Nucleus accumbens (tissue), 56 donors: ENCODE measurements at regions not wholly inside any gene's neighbourhood (a gene's known extent, or its start where the extent isn't known, plus 50 kb on each side); places are given as distances from the start of the nearest gene placed in this dataset.
"Not testable (repeated sequence)": the region's sequence is repeated elsewhere in the genome, so short reads cannot be mapped to it uniquely, and the experiment has no call there.

Experiments
- DNase-seq, 56 donors: peaks; one replicate each; lab custom pipeline; 2025; lab: John Stamatoyannopoulos, UW

GRCh38 chr1:208681878-208682663 is 437.9 kb upstream of the PLXNA2 start:
- no peak for DNase-seq

DNA sequence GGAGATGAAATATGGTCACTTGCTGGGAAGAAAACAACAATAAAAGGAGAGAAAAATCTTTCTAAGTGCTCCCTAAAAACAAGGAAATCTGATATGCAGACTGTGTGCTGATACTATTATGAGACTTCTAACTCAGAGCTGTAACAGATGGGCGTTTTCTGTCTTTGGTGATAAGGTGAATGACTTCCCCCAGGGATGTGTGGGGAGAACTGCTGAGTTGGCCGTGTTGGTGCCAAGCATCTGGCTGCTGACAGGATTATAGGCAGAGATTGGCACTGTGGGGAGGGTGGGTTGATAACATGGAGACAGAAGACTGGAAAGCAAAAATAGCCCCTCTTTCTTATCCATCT is 438.5 kb upstream of the PLXNA2 start:
- no peak for DNase-seq

DNA sequence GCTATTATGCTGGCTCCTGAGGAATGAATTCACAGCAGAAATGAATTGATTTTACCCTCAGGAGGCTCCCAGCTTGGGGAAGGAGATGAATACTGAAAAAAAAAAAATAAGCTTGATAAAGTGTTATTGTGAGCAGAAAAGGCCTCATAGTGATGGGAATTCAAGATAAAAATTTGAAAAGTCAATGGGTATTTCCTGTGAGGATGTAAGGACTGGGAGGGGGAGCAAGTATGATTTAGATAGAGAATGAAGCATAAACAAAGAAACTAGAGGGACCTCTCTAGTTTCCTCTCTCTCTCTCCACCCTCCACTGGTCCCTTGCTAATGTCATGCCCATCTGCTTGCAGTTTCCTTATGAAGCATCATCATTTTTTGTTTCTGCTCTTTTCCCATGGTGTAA is 439.0 kb upstream of the PLXNA2 start:
- no peak for DNase-seq

GRCh38 chr1:208684192-208684591 is 440.0 kb upstream of the PLXNA2 start:
- DNase-seq, result no peak

DNA sequence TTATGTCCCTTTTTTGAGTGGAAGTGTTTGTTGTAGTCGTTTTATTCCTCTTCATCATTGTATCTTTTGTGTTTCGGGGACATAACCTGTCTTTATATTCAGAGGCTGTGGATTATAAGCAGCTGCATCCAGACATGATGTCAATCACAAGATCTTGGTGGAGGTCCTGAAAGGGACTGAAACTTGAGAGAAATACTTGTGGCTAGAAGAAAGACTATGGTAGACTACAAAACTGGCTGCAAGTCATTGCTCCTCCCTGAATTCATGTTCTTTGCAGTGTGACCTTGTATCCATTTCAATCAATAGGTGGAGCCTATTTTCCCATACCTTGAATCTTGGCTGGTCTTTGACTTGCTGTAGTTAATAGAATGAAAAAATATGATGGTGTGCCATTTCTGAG is 442.4 kb upstream of the PLXNA2 start:
- no peak for DNase-seq

DNA sequence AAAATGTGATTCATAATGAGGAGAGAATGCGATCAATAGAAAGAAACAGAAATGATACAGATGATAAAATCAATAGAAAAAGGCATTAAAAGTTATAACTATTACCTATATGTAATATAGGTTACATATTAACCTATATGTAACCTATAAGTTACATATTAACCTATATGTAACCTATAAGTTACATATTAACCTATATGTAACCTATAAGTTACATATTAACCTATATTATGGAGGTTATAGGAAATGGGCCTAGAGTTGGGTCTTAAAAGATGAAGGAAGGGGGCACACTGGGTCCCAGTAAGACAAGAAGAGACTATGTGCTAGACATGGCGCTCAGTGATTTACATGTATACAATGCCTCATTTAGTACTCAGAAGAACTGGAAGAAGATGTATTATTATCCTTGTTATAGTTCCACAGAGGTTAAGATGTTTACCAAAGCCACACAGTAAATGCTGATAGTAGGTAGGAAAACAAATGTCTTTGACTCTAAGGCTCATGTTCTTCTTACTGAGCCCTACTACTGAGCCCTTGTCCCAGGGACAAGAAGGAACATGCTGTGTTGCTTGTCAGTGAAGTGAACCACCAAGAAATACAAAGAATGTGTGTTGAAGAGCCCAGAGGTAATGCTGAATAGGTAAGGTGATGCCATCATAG is 444.6 kb upstream of the PLXNA2 start:
- DNase-seq, result no peak

DNA sequence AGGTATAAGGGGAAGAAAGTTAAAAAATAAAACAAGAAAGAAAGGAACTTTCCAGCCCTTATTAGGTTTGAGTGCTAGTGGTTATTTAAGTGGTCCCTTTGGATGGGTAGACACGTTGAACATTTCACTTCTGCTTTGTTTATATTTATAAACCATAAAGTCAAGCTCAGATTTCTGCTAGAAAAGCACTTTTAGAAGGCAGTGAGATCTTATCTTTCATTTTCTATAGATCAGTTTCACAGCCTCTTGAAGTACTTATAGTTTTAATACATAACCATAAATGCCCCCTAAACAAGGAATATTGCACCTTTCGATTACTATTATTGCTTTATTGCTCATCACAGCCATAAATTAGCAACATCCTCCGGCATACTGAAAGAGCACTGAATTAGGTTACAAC is 446.8 kb upstream of the PLXNA2 start:
- DNase-seq, result no peak

DNA sequence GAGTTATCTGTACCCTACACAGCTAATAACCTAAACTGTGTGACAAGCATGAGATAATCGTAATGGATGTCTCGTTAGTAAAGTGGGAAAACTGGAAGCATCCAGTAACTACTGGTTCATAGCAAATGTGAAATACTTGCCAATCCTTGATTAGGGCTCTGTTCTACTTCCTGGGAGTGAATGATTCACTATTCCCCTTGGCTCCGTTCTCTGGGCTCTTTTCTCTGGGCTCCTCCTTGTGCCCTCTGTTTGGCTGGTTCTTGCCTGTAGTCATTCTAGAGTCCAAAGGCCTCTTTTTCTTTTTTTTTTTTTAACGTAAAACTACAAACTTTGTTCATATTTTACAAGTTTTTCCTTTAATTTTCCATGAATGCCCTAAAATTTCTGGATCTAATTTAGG is 465.8 kb upstream of the PLXNA2 start:
- DNase-seq, result no peak

- no peak for DNase-seq
These were observed 470.1 kb upstream of the PLXNA2 start for GRCh38 chr1:208714323-208714722.

GRCh38 chr1:208717525-208717924 is 473.3 kb upstream of the PLXNA2 start:
- no peak for DNase-seq

DNA sequence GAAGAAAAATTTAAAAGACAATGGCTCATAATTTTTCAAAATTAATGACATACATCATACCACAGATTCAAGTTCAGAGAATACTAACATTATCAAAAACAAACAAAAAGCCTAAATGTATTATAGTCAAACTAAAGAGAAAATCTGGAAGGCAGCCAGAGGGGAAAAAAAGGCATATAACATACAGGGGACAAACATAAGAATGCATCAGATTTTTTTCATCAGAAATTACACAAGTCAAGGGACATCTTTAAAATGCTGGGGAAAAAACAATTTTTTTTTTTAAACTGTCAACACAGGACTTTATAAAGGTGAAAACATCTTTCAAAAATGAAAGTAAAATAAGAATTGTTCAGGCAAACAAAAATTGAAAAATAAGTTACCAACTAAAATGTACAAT is 478.4 kb upstream of the PLXNA2 start:
- no peak for DNase-seq

- DNase-seq, result no peak
These were observed 479.9 kb upstream of the PLXNA2 start for GRCh38 chr1:208724079-208724478.

GRCh38 chr1:208728815-208729214 is 484.6 kb upstream of the PLXNA2 start:
- no peak for DNase-seq

- no peak for DNase-seq
These were observed 488.0 kb upstream of the PLXNA2 start for GRCh38 chr1:208731981-208732821.

GRCh38 chr1:208737161-208737560 is 493.0 kb upstream of the PLXNA2 start:
- DNase-seq, result no peak

- no peak for DNase-seq
These were observed 493.7 kb upstream of the PLXNA2 start for GRCh38 chr1:208737922-208738321.

DNA sequence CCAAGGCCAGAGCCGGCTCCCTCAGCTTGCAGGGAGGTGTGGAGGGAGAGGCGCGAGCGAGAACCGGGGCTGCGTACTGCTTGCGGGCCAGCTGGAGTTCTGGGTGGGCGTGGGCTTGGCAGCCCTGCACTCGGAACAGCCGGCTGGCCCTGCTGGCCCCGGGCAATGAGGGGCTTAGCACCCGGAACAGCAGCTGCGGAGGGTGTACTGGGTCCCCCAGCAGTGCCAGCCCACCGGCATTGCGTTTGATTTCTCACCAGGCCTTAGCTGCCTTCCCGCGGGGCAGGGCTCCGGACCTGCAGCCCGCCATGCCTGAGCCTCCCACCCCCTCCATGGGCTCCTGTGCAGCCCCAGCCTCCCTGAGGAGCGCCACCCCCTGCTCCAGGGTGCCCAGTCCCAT is 495.5 kb upstream of the PLXNA2 start:
- not testable (repeated sequence) for DNase-seq

DNA sequence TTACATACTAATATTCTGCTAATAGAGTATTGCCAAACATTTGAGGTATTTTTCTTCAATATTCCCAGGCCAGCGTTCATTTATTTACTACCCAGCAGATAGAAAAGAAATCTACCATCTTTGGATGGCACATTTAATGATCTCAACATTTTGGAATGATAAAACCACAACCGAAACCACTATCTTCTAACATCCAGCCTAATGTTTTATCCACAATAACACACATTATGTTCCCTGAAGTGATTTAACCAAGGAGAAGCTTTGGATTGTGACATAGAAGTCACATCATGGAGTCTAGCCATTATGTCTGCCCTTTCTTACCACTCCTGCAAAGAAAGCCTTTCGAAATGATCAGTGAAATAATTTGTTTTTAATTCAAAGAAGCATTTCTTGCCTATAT is 497.1 kb upstream of the PLXNA2 start:
- no peak for DNase-seq

DNA sequence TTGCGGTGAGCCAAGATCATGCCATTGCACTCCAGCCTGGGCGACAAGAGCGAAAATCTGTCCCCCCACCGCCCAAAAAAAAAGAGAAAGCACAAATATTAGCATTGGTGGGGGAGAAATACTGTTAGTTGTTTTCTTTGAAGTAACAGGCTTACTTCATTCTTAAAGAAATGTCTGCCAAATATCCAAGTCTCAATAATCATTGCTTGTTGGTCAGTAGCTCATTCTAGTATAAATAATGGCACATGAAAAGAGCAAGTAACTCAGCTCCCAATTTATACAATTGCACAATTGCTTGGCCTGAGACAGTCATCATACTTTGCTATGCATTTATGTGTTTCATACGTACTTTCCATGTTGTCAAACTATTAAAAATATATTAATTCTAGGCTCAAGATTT is 499.2 kb upstream of the PLXNA2 start:
- DNase-seq, result no peak

DNA sequence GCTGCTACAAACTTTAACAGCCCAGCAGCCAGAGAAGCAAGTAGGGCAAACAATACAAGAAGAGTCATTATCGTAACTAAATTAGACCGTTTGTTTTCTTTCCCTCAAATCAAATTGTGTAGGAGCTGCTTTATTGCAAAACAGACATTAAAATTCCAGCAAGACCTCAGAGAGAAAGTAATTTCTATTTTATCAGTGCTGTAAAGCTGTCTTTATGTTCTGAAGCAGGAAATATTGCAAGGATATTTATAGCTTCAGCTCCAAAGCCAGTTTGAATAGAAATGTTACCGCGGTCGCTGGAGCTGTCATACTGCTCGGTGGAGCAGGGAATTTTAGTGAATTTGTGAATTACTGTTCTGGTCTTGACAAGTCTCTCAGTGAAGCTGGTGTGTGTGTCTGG is 503.8 kb upstream of the PLXNA2 start:
- DNase-seq, result peak in 2 of 56 donors; percentile 4 to 8

DNA sequence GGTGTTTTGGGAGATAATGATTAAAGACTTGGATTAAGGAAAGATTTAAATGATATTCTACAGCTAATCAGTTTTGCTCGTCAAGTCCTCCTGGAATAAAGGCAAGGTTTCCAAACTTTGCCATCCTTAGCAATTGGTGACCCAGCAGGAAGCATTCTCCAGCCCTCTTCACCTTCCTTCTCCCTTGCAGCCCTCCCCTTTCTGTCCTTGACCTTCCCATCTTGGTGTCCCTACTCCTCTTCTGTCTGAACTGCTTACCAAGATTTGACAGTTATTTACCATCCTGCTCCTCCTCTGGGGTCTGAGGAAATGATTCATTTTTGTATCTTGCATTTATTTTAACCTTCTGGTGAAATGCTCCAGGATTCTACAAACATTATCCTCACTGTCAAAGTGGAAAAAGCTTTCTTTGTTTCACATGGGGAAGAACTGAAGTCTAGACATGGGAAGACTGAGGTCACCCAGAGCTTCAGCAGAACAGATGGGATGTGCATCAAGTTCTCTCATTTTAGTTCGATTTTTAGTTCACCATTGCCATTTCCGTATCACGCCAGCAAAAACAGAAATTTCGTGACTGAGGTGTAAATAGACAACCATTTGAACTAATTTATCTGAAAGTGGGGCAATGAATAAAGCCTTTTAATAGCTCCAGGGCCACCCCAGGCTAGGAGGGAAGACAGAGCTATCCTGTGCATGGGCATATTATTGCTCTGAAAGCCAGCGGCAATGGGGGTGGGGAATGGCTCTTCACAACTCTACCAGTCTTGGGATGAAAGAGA is 504.4 kb upstream of the PLXNA2 start:
- DNase-seq, result no peak
